GM23338 (cell line): ENCODE measurements at regions not wholly inside any gene's neighbourhood (a gene's known extent, or its start where the extent isn't known, plus 50 kb on each side); places are given as distances from the start of the nearest gene placed in this dataset.
"Not testable (repeated sequence)": the region's sequence is repeated elsewhere in the genome, so short reads cannot be mapped to it uniquely, and the experiment has no call there.

Experiments used
- EZH2phosphoT487 ChIP-seq: fragments of 200-600 bp; sonication (generic); IDR thresholded peaks from one replicate; pipeline ENCODE4 v1.8.1; 2018; ENCODE audit warnings: antibody characterized with exemption; ENCODE audit not compliant: unreplicated experiment
- POLR2AphosphoS5 ChIP-seq: IDR thresholded peaks from 2 replicates; pipeline ENCODE4 v1.6.1; 2016; ENCODE audit warnings: antibody characterized with exemption, low read depth
- TF ChIP-seq, protein P1 (sequence below), 2 experiments: fragments of 200-600 bp in 1 of 2; sonication (generic) in 1 of 2; conservative IDR thresholded peaks; 2 replicates each; pipeline versions ENCODE4 v1.5.1 to v1.6.1; 2016 to 2017; ENCODE audit warnings: antibody characterized with exemption in 2 of 2, low read depth in 2 of 2, mild to moderate bottlenecking in 2 of 2, moderate library complexity in 1 of 2
- TF ChIP-seq, protein P2 (sequence below): IDR thresholded peaks from one replicate; pipeline ENCODE4 v1.6.1; 2018; ENCODE audit warnings: antibody characterized with exemption; ENCODE audit not compliant: unreplicated experiment

GRCh38 chr1:234819845-234820244 is 209.9 kb upstream of the IRF2BP2 start:
- TF ChIP-seq POLR2AphosphoS5, EZH2phosphoT487: not testable (repeated sequence)
- TF ChIP-seq, protein P1, sequence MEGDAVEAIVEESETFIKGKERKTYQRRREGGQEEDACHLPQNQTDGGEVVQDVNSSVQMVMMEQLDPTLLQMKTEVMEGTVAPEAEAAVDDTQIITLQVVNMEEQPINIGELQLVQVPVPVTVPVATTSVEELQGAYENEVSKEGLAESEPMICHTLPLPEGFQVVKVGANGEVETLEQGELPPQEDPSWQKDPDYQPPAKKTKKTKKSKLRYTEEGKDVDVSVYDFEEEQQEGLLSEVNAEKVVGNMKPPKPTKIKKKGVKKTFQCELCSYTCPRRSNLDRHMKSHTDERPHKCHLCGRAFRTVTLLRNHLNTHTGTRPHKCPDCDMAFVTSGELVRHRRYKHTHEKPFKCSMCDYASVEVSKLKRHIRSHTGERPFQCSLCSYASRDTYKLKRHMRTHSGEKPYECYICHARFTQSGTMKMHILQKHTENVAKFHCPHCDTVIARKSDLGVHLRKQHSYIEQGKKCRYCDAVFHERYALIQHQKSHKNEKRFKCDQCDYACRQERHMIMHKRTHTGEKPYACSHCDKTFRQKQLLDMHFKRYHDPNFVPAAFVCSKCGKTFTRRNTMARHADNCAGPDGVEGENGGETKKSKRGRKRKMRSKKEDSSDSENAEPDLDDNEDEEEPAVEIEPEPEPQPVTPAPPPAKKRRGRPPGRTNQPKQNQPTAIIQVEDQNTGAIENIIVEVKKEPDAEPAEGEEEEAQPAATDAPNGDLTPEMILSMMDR (conservative IDR thresholded peaks at IDR 0.05; ENCODE audit: low read depth in 2 of 2) = not testable (repeated sequence)
- TF ChIP-seq, protein P2, sequence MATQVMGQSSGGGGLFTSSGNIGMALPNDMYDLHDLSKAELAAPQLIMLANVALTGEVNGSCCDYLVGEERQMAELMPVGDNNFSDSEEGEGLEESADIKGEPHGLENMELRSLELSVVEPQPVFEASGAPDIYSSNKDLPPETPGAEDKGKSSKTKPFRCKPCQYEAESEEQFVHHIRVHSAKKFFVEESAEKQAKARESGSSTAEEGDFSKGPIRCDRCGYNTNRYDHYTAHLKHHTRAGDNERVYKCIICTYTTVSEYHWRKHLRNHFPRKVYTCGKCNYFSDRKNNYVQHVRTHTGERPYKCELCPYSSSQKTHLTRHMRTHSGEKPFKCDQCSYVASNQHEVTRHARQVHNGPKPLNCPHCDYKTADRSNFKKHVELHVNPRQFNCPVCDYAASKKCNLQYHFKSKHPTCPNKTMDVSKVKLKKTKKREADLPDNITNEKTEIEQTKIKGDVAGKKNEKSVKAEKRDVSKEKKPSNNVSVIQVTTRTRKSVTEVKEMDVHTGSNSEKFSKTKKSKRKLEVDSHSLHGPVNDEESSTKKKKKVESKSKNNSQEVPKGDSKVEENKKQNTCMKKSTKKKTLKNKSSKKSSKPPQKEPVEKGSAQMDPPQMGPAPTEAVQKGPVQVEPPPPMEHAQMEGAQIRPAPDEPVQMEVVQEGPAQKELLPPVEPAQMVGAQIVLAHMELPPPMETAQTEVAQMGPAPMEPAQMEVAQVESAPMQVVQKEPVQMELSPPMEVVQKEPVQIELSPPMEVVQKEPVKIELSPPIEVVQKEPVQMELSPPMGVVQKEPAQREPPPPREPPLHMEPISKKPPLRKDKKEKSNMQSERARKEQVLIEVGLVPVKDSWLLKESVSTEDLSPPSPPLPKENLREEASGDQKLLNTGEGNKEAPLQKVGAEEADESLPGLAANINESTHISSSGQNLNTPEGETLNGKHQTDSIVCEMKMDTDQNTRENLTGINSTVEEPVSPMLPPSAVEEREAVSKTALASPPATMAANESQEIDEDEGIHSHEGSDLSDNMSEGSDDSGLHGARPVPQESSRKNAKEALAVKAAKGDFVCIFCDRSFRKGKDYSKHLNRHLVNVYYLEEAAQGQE = not testable (repeated sequence)
